GM19351 (cell line): ENCODE measurements at regions not wholly inside any gene's neighbourhood (a gene's known extent, or its start where the extent isn't known, plus 50 kb on each side); places are given as distances from the start of the nearest gene placed in this dataset.

Experiments used
- ATAC-seq: cut with Tn5 transposase; IDR thresholded peaks from one replicate; pipeline ENCODE4 v1.9.1; 2021; ENCODE audit warnings: mild to moderate bottlenecking, moderate library complexity; ENCODE audit not compliant: unreplicated experiment

GRCh38 chr6:169083508-169083874 is 170.2 kb downstream of the THBS2 start:
- ATAC-seq, result no peak

DNA sequence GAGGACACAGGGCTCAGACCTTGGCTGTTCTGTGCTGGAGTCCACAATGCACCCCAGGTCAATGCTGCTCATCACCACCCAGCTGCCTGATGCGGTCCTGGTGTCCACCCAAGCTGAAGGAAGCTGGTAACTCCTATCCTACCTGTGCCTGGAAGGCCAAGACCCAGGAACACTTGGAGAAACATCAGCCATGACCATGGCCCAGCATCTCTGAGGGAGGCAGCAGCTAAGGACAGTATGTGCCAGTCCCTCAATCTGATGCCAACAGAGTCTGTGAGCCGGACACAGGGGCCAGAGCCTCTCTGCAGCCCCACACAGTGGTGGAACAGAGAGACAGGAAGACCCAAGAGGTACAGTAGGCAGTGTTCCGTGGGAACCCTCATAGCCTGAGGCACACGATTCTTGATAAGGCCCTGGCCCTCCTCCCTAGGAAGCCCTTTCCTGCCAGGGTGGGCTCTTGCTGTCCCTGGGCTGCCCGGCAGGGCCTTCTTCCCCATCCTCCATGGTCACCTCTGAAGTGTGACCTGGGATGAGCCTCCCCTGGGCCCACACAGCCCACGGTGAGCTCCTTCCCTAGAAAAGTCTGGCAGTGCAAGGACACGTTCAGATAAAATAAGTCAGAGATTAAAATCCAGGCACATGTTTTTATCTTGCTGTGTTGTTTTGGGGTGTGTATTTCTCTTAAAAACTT is 170.7 kb downstream of the THBS2 start:
- ATAC-seq, result no peak

DNA sequence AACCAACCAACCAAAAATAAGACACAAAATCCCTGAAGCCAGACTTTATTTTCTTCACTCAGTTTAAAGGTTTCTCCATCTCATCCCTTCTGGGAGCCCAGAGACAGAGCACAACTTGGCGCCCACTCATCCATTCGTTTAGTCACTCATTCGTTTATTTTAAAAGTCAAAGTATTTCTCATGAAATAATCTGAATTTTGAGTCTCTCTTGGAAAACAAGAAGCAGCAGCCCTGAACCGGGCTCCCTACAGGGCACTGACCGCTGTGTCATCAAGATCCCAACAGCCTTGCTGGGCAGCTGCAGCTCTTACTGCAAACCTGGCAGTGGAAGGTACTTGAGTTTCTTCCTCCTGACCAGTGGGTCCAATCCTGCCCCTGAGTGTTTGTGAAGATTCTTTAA is 171.6 kb downstream of the THBS2 start:
- no peak for ATAC-seq

- no peak for ATAC-seq
Observed at GRCh38 chr6:169081248-169081647, 172.4 kb downstream of the THBS2 start.

DNA sequence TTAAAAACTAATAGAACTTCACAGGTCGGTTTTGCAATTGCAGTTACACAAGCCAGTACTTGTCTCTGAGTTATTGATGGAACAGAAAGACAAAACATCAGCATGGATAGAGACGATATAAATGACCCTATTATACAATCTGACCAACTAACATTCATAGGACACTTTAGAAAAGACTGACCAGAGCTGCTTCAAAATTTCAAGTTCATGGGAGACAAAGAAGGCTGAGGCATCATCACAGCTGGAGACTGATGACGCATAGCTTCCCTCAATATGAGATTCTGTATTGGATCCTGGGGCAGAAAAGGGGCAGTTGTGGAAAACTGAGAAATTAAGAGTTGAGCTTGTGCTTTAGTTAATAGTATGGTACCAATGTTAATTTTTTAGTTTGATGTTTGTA is 174.0 kb downstream of the THBS2 start:
- ATAC-seq, result no peak

GRCh38 chr6:169078399-169079145 is 175.1 kb downstream of the THBS2 start:
- no peak for ATAC-seq

- no peak for ATAC-seq
Observed at GRCh38 chr6:169075915-169076654, 177.6 kb downstream of the THBS2 start.

DNA sequence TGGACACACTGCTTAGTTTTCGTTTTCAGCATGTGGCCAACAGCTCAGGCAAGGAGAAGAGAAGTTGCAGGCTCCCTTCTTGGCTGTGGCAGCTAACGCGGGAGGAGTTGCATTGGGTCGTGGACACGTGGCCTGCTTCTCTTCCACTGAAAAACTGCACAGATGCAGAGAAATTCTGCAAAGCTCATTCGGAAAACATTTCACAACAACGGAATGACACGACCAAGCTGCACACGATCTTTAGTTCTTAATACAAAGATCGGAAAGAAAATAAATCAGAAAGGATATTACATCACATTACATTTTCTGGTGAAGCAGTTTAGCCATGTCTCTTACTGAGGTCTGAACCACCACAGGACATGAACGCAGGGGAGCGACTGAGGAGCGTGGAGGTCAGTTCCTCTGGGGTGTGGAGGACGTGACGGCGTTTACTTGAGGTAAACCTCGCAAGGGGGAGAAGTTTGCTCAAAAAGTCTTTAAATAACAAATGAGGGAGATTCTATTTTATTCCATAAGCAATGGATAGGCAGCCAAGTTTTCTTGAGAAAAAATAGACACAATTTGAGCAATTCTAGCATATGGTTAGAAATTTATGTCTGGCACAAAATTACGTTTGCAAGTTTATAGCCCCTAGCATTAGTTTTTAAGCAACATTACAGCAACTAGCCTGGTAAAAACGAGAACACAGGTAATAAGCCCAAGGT is 178.3 kb downstream of the THBS2 start:
- no peak for ATAC-seq

GRCh38 chr6:169074526-169074925 is 179.1 kb downstream of the THBS2 start:
- ATAC-seq, result no peak

DNA sequence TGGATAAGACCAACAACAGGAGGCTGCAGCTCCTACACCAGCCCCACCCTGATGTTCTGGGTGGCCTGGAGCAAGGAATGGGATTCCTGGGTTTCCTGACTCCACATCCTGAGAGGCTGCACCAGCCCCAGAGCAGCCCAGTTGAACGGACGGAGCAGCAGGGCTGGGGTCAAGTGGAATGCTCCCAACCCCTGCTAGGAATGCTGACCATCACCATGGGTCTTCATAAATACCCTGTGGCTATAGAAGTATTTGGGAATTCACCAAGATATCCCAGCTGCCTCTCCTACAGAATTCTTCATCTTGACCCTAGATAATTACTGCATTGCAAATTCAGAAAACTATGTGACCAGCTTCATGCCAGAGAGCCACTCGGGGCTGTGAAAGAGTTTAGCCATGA is 180.3 kb downstream of the THBS2 start:
- no peak for ATAC-seq

DNA sequence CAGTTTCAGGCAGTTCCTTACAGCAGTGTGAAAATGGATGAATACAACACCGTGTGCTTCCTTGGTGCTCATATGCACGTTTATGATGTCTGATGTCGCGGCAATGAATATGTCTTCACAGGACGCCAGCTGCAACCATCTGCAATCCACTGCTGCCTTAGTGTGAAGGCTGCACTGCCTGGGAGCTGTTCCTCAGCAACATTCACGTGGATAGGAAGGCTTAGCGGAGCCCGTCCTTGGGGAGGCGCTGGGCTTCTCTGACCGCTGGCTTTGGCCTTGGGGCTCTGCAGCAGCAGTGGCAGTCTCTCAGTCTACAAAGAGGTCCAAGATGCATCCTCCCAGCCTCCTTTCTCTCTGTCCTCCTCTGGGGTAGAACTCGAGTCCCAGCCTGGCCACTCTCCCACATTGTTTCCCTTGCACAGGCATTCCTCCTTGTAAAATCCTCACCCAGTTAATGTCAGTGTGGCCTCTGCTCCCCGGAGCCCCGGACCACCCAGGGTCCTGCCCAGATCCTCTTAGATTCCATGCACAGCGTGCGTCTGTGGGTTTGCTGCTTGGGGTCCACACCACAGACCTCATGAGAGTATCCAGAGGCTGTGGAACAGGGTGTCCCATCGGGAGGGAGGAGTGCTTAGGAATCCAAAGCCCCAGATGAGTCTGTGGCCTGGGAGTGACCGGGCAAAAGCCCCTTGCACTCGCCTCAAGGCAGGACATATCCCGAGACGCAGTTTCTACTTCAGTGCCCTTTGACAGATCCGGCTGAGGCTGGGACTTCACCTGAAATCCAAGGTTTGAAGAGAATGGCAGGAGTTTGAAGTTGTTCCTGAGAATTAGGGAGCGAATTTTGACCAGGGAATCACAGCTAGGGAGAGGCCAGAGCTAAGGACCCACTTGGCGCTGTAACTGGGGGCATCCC is 181.3 kb downstream of the THBS2 start:
- no peak for ATAC-seq

DNA sequence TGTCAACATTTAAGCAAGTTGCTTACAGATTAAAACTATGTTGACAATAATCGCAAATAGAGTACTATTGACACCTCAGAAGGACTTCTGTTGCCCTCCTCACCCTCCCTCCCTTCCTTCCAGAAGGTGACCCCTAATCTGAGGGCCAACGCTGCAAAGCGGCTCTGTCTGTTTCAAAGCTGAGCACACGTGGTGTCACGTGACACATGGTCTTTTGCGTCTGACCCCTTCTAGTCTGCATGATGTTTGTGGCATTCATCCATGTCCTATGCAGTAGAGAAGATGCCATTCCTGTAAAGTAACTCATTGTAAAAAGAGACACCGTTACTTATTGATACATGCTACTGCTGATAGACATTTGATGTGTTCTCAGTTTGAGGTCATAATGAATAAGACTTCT is 182.3 kb downstream of the THBS2 start:
- no peak for ATAC-seq

- no peak for ATAC-seq
Observed at GRCh38 chr6:169070506-169071176, 183.0 kb downstream of the THBS2 start.

DNA sequence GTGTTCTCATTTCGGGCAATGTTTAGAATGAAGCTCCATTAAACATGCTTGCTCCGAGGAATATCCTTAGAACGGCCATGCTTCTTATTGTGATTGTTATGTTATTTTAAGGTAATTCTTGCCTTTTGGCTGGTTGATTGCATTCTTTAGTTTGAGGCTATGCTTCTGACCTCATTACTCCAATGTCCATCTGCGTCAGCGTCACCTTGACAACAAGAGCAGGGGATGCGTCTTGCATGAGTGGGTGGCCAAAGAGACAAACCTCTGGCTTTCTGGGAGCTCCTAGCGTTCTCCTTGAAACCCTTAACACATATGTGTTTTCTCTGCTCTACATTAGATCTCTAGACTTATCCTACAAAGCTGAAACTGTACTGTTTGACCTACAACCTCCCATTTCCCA is 184.3 kb downstream of the THBS2 start:
- no peak for ATAC-seq

DNA sequence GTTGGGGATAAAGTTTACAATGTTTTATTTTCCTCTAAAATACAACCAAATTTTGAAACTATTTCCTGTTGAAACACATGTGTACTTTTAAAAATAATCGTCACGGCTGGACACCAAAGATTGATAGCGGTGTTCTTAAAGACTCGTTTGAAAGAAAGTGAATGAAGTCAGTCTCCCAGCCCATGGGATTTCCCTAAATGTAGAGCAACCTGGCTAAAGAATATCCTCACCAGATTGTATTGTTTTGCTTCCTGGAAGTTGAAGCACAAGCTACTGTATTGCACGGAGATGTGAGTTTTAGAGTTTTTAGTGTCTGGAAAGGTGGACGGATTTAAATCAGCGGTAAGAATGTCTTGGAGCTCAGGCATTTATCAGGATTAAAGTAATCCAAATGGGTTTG is 189.5 kb downstream of the THBS2 start:
- ATAC-seq, result no peak

DNA sequence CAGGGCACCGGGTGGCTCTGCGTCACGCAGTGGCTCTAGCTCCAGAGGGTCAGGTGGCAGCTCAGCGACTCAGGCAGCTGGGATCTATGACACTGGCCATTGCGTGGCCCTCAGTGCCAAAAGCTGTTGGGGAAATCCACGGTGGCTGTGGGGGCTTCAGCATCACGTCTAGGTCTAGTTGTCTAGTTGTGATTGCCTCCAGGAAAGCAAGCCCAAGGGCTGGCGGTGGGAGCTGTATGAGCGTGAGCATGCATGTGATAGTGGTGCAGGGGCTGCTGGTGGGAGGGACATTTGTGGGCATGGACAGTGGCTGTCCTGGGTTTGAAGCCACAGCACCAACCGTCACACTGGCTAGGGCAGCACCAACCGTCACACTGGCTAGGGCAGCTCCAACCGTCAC is 191.4 kb downstream of the THBS2 start:
- no peak for ATAC-seq

DNA sequence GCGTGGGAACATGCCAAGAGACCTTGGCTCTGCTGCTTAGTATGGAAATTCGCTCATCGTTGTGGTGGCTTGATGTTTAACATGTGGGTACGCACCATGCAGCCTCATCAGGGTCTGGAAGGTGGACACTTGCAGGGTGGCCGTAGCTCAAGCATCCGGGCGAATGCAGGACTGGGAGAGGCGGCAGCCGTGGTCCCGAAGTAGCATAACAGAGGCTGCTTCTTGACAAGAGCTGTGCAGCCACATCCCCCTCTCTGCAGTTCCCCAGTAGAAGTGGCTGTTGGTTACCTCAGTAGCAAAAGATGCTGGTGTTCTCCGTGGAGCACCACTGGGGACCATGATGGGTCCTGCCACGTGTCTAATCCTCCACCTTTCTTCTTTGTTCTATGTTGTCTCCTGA is 195.0 kb downstream of the THBS2 start:
- ATAC-seq, result no peak

GRCh38 chr6:169052462-169052861 is 201.2 kb downstream of the THBS2 start:
- ATAC-seq, result no peak

GRCh38 chr6:169051371-169051770 is 202.3 kb downstream of the THBS2 start:
- no peak for ATAC-seq

- no peak for ATAC-seq
Observed at GRCh38 chr6:169048865-169049205, 204.8 kb downstream of the THBS2 start.
